Stimulated activated CD8-positive, alpha-beta memory T cell treated with anti-CD3 and anti-CD28 coated beads, Interleukin-12 subunit alpha, Interleukin-12 subunit beta, amount 100 ng/mL, for 4 hours (primary cell): ENCODE measurements at regions not wholly inside any gene's neighbourhood (a gene's known extent, or its start where the extent isn't known, plus 50 kb on each side); places are given as distances from the start of the nearest gene placed in this dataset.

Source experiments
- DNase-seq: peaks from one replicate; pipeline ENCODE4 v3.0.0-alpha.2; 2020; ENCODE audit warnings: low read depth

- no peak for DNase-seq
These were observed 146.9 kb downstream of the PHETA1 start for GRCh38 chr12:111222027-111222414.

DNA sequence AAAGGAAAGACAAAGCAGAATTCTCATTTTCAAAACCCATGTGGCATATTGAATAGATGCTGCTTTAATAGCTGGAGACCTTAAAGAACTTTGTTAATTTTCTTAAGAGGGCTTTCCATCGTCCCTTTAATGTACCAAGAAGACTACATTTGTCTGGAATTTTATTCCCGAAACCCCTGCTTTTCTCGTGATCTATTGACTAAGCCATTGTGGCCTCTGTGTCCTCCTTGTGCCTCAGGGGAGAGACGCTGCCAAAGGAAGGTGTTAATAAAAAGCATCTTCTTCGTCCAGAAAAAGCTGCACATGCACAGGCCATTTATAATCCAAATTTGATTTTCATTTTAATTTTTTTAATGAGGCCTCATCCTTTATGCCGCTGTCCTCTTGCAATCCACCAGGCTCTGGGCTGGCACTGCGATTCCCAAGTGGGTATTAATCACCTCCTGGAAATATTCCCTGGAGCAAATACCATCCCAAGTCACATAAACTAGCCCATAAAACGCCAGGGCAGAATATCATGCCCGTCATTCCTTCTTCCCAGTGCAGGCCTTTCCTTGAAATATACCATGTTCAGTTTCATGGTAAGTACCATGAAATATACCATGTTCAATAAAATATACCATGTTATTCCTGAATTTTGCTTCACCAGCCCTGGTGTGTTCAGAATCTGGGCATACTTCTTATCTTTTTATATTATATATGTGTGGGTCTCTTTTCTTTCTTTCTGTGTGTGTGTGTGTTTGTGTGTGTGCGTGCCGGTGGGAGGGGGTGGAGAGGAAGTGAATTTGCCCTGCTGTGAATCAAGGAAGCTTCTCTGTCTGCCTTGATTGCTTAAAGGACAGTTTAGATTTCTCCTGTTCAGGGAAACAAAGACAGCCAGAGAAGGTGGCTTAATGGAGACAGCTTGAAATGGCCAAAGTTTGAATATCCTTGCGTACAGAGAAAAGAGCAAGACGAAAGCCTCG, 147.6 kb downstream of the PHETA1 start:
- DNase-seq = no peak

DNA sequence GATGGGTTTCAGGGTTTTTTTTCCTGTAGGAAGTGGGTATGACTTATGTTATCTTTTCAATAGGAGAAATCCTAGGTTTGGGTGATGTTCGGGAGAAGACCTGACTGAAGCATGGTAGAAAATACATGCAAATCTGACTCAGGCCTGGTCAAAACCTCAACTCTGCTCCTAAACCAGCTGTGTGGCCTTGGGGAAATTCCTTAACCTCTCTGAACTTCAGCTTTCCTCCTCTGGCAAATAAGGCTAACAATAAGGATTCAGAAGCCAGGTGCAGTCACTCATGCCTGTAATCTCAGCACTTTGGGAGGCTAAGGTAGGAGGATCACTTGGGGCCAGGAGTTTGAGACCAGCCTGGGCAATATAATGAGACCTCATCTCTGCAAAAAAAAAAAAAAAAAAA, 148.5 kb downstream of the PHETA1 start:
- no peak for DNase-seq

DNA sequence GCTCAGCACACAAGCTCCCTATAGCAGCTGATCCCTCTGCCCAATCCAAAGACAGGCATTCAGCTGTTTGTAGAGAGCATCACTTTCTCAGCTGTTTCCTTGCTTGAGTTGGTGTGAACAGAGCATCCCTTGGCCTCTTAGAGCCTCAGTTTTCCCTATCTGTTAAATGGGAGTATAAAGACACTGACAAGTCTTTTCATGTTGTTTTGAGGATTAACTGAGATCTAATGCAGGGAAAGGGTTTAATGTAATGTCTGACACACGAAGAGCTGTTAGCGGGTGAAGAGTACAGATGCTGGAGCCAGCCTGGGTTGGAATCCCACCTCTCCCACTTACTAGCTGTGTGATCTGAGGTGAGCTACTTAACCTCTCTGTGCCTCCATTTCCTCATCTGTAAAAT, 149.5 kb downstream of the PHETA1 start:
- DNase-seq = no peak

- no peak for DNase-seq
These were observed 150.4 kb downstream of the PHETA1 start for GRCh38 chr12:111218499-111218898.

DNA sequence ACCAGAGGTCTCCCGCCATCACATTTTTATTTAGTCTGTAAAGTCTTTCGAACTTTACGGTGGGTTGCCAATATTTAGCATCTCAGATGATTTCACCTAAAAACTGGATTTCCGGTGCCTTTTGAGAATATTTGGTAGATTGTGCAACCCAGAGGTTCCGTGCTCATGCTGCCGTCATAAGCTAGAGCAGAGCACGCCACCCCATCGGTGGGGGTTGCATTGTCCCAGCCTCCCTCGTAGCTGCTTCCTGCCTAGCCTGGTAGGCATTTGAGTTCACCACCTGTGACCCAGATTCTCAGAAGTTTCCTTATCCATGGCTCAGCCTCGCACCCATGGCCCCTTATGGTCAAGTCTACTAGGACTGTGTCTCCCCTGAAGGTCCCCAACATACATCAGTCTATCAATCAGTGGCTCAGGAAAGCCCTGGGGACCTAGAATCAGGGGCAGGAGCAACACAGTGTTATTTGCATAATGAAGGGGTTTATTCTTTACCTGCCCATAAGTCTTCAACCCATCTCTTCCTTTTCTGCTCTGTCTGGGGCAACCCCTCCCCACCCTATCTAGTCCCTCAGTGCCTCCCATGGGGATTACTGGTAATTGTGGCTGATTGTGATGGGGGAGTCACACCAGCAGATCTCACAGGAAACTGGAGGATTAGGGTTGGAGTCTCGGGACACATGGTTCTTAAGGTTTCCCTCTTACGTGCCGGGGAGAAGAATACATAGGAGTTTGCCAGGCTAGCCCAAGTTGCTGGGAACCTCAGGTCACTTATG, 152.3 kb downstream of the PHETA1 start:
- DNase-seq = no peak

- DNase-seq = no peak
These were observed 153.0 kb downstream of the PHETA1 start for GRCh38 chr12:111215881-111216280.

DNA sequence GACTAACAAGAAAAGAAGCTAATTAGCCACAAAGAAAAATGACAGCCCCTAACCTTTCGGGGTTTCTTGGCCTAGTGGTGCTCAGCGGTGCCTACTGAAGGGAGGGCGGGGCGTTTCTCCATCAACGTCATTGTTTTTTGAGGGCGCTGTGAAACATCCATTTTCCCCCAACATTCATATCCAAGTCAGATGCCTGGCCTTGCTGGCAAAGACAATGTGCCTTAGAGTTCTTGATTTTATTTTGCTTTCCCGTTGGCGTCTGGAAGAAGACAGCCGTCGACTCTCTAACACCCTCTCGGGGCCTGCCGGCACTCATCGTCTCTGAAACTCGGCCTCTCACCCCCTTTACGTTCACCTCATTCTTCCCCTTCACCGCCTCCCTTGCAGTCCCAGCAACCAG, 154.5 kb downstream of the PHETA1 start:
- no peak for DNase-seq

DNA sequence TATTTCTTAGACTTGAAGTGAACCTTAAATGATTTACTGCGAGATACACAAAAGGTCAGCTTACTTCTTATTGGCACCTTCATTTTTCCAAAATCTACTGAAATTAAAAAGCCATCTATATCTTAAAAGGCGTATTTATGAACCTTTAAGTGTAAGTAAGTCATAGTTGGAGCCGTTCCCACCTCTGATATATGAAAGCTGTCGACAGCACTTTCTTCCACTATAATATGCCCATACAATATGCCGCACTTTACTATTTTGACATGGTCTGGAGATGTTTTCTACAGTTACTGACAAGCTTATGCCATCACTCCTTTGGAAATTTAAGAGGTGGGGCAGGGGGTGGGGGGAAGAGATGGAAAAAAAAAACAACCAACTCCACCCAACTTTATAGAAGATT, 155.3 kb downstream of the PHETA1 start:
- no peak for DNase-seq

GRCh38 chr12:111212814-111213456, 156.0 kb downstream of the PHETA1 start:
- DNase-seq = no peak

- DNase-seq = no peak
These were observed 156.8 kb downstream of the PHETA1 start for GRCh38 chr12:111211910-111212757.

DNA sequence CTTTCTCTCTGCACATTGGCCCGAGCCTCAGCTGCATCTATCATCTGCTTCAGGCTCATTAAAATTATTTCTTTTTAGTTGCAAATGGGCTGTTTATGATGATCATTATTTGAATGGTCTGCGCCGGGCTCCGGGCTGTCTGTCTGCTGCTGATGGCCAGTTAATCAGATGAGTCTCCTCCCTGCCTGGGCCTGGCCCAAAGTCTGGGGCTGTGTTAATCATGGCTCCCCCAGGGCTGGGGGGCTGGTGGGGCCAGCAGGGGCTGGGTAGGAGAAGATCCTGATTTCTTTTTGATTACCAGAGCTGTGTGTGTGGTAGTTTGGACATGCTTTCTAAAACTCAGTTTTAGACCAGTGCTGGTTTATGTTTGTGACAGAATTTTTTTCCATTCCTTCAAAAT, 159.1 kb downstream of the PHETA1 start:
- DNase-seq = no peak

GRCh38 chr12:111207761-111208160, 161.1 kb downstream of the PHETA1 start:
- no peak for DNase-seq

DNA sequence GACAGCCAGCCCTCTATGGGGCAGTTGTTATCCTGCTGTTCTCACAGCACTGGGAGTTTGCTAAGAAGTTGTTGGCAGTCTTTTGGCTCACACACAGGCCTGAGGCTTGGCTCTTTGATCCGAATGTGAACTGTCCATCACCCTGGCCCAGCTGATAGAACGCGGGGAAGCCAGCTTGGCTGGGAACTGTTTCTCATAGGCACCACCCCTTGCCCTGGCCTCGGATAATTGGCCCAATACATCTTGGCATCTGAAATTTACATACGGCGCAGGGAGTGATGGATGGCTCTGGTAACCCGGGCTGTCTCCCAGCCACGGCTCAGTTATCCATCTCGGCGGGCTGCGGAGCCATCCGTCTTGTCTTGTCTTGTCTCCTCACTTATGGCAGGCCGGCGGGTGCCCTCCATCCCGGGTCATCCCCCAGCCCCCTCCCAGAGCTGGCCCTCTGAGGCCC, 164.1 kb downstream of the PHETA1 start:
- DNase-seq = no peak

GRCh38 chr12:111203969-111204368, 164.9 kb downstream of the PHETA1 start:
- DNase-seq = no peak

GRCh38 chr12:111203446-111203845, 165.4 kb downstream of the PHETA1 start:
- no peak for DNase-seq

- no peak for DNase-seq
These were observed 166.5 kb downstream of the PHETA1 start for GRCh38 chr12:111202237-111202915.

GRCh38 chr12:111201495-111202236, 167.2 kb downstream of the PHETA1 start:
- no peak for DNase-seq

DNA sequence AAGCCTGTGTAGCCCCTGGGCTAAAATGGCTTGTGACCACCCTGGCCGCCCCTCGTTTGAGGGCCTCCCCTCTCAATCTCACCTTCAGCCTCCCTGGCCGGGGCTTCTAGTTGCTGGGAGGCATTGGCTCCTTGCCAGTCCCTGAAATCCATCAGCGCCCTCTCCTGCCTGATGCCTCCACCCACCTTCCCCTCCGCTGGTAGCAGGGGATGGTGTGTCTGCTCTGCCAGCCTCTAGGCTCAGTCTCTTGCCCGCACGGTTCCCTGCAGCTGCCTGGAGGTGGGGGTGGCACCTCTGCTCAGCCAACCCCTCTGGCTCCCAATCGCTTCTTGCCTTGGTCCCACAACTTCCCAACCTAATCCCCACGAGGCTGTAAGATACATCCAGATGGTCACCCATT, 167.9 kb downstream of the PHETA1 start:
- no peak for DNase-seq

DNA sequence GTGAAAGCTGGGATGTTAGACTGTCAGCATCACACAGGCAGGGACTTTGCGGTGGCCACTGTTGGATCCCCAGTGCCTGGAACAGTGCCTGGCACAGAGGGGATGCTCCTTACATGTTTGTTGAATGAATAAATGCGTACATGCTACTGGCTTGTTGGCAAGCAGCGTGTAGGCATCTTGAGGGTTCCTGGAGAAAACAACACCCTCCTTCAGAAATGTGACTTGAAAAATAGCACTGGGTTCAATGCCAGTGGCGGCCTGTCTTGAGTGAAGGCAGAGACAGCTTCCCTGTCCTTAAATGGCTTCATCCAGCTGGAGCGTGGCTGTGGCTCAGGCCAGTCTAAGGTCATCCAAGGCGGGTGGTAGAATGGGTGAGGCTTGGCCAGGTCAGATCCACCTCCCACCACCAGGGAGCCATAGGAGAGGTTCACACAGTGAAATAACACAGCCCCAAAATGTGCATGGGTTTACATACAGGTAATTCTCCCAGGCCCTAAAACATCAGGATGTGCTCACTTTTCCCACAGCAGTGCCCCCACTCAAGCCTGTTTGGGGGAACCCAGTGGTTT, 171.4 kb downstream of the PHETA1 start:
- no peak for DNase-seq
